CD4-positive, alpha-beta T cell (primary cell): ENCODE measurements at regions not wholly inside any gene's neighbourhood (a gene's known extent, or its start where the extent isn't known, plus 50 kb on each side); places are given as distances from the start of the nearest gene placed in this dataset.
A peak's percentile ranks its signal among the peaks of the same experiment; 100 is the strongest.

Experiments
- ATAC-seq: fragments of 200-7000 bp; cut with Tn5 transposase; one replicate; pipeline ENCODE4 v1.10.0; 2022; ENCODE audit warnings: mild to moderate bottlenecking; ENCODE audit not compliant: poor library complexity
- CTCF ChIA-PET: fragments of 350-600 bp; sonication (Branson Sonifier 250); formaldehyde crosslinking; loops from one replicate; lab custom pipeline; 2021; ENCODE audit warnings: antibody characterized with exemption, inconsistent platforms; lab: Charles Lee
- POLR2A ChIA-PET: fragments of 350-600 bp; sonication (Branson Sonifier 250); formaldehyde crosslinking; loops from one replicate; lab custom pipeline; 2021; ENCODE audit warnings: antibody characterized with exemption, inconsistent platforms; lab: Charles Lee
- DNase-seq, 14 experiments: peaks; one replicate each; pipeline ENCODE4 v3.0.0-alpha.2; 2013 to 2020; ENCODE audit warnings: mixed read lengths in 2 of 14
- H3K27ac ChIP-seq, 2 donors: one replicate each; pipeline versions ENCODE4 v1.5.1 to v1.7.0; 2013; ENCODE audit warnings: low read length in 2 of 2, low read depth in 1 of 2, mild to moderate bottlenecking in 1 of 2
- H3K27me3 ChIP-seq, 2 experiments: 1 replicate in 1 of 2; 2 replicates in 1 of 2; pipeline versions ENCODE4 v1.6.1 to v1.7.0; 2013; ENCODE audit warnings: low read length in 2 of 2, control low read depth in 1 of 2, mild to moderate bottlenecking in 1 of 2, moderate library complexity in 1 of 2; ENCODE audit not compliant: insufficient read depth in 2 of 2, control insufficient read depth in 1 of 2
- H3K36me3 ChIP-seq: one replicate; pipeline ENCODE4 v1.6.1; 2013; ENCODE audit warnings: low read length, control low read depth; ENCODE audit not compliant: insufficient read depth
- H3K4me1 ChIP-seq: one replicate; pipeline ENCODE4 v1.6.1; 2013; ENCODE audit warnings: low read length, control low read depth; ENCODE audit not compliant: insufficient read depth
- H3K4me3 ChIP-seq: one replicate; pipeline ENCODE4 v1.5.1; 2013; ENCODE audit warnings: mild to moderate bottlenecking, low read length, moderate library complexity
- H3K9me3 ChIP-seq, 2 experiments: 1 replicate in 1 of 2; 2 replicates in 1 of 2; pipeline versions ENCODE4 v1.6.1 to v1.7.0; 2013; ENCODE audit warnings: low read length in 2 of 2, mild to moderate bottlenecking in 2 of 2, control low read depth in 1 of 2, moderate library complexity in 1 of 2; ENCODE audit not compliant: control insufficient read depth in 1 of 2, insufficient read depth in 1 of 2
- H3K27ac Mint-ChIP-seq: one replicate; pipeline ENCODE4 v1.8.0; 2020; ENCODE audit warnings: mixed read lengths
- H3K27me3 Mint-ChIP-seq: one replicate; pipeline ENCODE4 v1.8.0; 2021; ENCODE audit warnings: mixed read lengths
- H3K36me3 Mint-ChIP-seq: one replicate; pipeline ENCODE4 v1.8.0; 2021; ENCODE audit warnings: low read depth, mixed read lengths
- H3K4me1 Mint-ChIP-seq: one replicate; pipeline ENCODE4 v1.8.0; 2021; ENCODE audit warnings: low read depth, mixed read lengths
- H3K4me3 Mint-ChIP-seq: one replicate; pipeline ENCODE4 v1.8.0; 2020; ENCODE audit warnings: mild to moderate bottlenecking, mixed read lengths
- H3K9me3 Mint-ChIP-seq: one replicate; pipeline ENCODE4 v1.8.0; 2020; ENCODE audit warnings: mixed read lengths
- CTCF ChIP-seq: fragments of 200-600 bp; IDR thresholded peaks from one replicate; pipeline ENCODE4 v1.8.0; 2022; ENCODE audit warnings: antibody characterized with exemption, mild to moderate bottlenecking
- intact Hi-C, 2 experiments: fragments of 100-400 bp; cut with DNase I in 1 of 2; cut with micrococcal nuclease in 1 of 2; formaldehyde crosslinking; loops; one replicate each; pipeline versions ENCODE4 v1.15.1 to v1.9.0; 2023 to 2025; cut with DNase I, micrococcal nuclease

GRCh38 chrX:39889704-39890103 lies 208.1 kb downstream of the BCOR start:
- H3K27ac Mint-ChIP-seq, result no peak overlapping the region
- Histone ChIP-seq H3K4me3 (no peak overlapping the region), H3K27ac (no peak overlapping the region), H3K27me3 (no peaks in the 10 kb centered on the region), H3K9me3 (no peaks in the 10 kb centered on the region), H3K4me1 (peaks cover 3% of the 10 kb centered on the region), H3K36me3 (no peaks in the 10 kb centered on the region)
- intact Hi-C loops, result no loop called here
- ATAC-seq, result no peak
- peaks cover 9% of the 10 kb centered on the region for H3K4me1 Mint-ChIP-seq
- no peaks in the 10 kb centered on the region for H3K27me3 Mint-ChIP-seq
- H3K36me3 Mint-ChIP-seq, result no peaks in the 10 kb centered on the region
- POLR2A ChIA-PET, result no interaction called here
- CTCF ChIA-PET, result no interaction called here
- H3K9me3 Mint-ChIP-seq, result no peaks in the 10 kb centered on the region
- no peak overlapping the region for H3K4me3 Mint-ChIP-seq
- DNase-seq, result no peak
- no peak for TF ChIP-seq CTCF

- DNase-seq (no peak), ATAC-seq (no peak)
- CTCF ChIA-PET, result interaction anchor here (0.7 kb wide), 1 partner anchor 31 kb away, joined by 5 read pairs; no protein-coding TSS in a partner anchor
- Histone ChIP-seq H3K4me1 (peaks cover 3% of the 10 kb centered on the region), H3K27ac (no peak overlapping the region), H3K9me3 (no peaks in the 10 kb centered on the region), H3K27me3 (no peaks in the 10 kb centered on the region), H3K36me3 (no peaks in the 10 kb centered on the region), H3K4me3 (no peak overlapping the region)
- Mint-ChIP-seq H3K4me1 (peaks cover 9% of the 10 kb centered on the region), H3K4me3 (no peak overlapping the region), H3K36me3 (no peaks in the 10 kb centered on the region), H3K9me3 (no peaks in the 10 kb centered on the region), H3K27me3 (no peaks in the 10 kb centered on the region), H3K27ac (no peak overlapping the region)
- POLR2A ChIA-PET, result no interaction called here
- no peak for TF ChIP-seq CTCF
- intact Hi-C loops, result no loop called here
These were observed 207.0 kb downstream of the BCOR start for GRCh38 chrX:39890807-39891206.

- H3K9me3 ChIP-seq, result no peaks in the 10 kb centered on the region
- no peaks in the 10 kb centered on the region for H3K36me3 Mint-ChIP-seq
- no peak for TF ChIP-seq CTCF
- ATAC-seq, result peak; percentile 46
- no peak overlapping the region for H3K4me3 ChIP-seq
- no peaks in the 10 kb centered on the region for H3K36me3 ChIP-seq
- peaks cover 3% of the 10 kb centered on the region for H3K4me1 ChIP-seq
- ChIA-PET CTCF (no interaction called here), POLR2A (interaction anchor here (0.6 to 1.0 kb wide), 4 partner anchors 36 to 285 kb away, joined by 3 to 5 read pairs (median 4); no protein-coding TSS in a partner anchor)
- H3K4me3 Mint-ChIP-seq, result no peak overlapping the region
- intact Hi-C loops, result no loop called here
- H3K27ac Mint-ChIP-seq, result peak overlapping the region; percentile 75
- no peaks in the 10 kb centered on the region for H3K27me3 Mint-ChIP-seq
- no peaks in the 10 kb centered on the region for H3K9me3 Mint-ChIP-seq
- no peaks in the 10 kb centered on the region for H3K27me3 ChIP-seq
- peaks cover 9% of the 10 kb centered on the region for H3K4me1 Mint-ChIP-seq
- no peak overlapping the region for H3K27ac ChIP-seq
- DNase-seq, result peak in 4 of 14 experiments; percentile 15 to 35 (median 21)
These were observed 206.0 kb downstream of the BCOR start for GRCh38 chrX:39891781-39892180.
